ENCODE measurements at regions not wholly inside any gene's neighbourhood (a gene's known extent, or its start where the extent isn't known, plus 50 kb on each side); places are given as distances from the start of the nearest gene placed in this dataset.
A peak's percentile ranks its signal among the peaks of the same experiment; 100 is the strongest.

DNA sequence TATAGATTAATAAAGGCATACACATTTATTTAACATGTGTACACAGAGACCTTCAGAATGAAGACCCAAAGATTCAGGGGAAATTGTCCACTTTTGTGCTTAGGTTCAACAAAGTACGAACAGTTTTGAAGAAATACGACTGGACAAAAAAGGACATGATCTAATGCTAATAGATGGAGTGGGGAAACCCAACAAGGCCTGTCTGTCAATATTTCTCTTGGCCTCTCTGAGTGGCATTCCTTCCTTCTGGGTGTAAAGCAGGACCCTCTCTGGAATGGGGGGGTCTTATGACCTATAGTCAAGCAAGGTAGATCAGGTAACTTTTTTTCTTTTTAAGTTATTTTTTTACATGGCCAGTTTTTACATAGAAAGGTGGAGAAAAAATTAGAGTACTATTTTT, 222.3 kb upstream of the IGFBP3 start:
- DNase-seq (ENCODE audit: extremely low spot score, unreplicated experiment): no peak
- H3K27me3 Mint-ChIP-seq: no peaks in the 10 kb centered on the region
- no peak overlapping the region for H3K4me3 Mint-ChIP-seq
- TF ChIP-seq, protein P1, sequence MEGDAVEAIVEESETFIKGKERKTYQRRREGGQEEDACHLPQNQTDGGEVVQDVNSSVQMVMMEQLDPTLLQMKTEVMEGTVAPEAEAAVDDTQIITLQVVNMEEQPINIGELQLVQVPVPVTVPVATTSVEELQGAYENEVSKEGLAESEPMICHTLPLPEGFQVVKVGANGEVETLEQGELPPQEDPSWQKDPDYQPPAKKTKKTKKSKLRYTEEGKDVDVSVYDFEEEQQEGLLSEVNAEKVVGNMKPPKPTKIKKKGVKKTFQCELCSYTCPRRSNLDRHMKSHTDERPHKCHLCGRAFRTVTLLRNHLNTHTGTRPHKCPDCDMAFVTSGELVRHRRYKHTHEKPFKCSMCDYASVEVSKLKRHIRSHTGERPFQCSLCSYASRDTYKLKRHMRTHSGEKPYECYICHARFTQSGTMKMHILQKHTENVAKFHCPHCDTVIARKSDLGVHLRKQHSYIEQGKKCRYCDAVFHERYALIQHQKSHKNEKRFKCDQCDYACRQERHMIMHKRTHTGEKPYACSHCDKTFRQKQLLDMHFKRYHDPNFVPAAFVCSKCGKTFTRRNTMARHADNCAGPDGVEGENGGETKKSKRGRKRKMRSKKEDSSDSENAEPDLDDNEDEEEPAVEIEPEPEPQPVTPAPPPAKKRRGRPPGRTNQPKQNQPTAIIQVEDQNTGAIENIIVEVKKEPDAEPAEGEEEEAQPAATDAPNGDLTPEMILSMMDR (conservative IDR thresholded peaks at IDR 0.05): no peak
- no peaks in the 10 kb centered on the region for H3K36me3 Mint-ChIP-seq
- peaks cover 26% of the 10 kb centered on the region for H3K4me1 Mint-ChIP-seq (ENCODE audit: unreplicated experiment)
- peaks cover 29% of the 10 kb centered on the region for H3K9me3 Mint-ChIP-seq
- no peak overlapping the region for H3K27ac Mint-ChIP-seq

DNA sequence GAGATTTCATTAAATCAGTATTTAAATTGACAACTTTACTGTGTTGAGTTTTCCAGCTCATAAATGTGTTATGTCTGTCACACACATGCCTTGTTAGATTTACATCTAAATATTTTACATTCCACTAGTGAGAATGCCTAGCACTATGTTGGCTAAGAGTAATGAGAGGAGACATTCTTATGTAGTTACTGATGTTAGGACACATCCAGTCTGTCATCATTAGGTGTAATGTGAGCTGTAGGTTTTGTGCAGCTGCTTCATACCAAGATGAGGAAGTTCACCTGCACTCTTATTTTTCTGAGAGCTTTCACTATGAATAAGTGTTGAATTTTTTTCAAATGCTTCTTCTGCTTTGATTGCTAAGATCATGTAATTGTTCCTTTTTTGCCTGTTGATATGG, 218.0 kb upstream of the IGFBP3 start:
- no peaks in the 10 kb centered on the region for H3K36me3 Mint-ChIP-seq
- peak overlapping the region; percentile 76 for H3K27ac Mint-ChIP-seq
- TF ChIP-seq, protein P1 (conservative IDR thresholded peaks at IDR 0.05): no peak
- H3K4me3 Mint-ChIP-seq: peak overlapping the region; percentile 64
- H3K4me1 Mint-ChIP-seq (ENCODE audit: unreplicated experiment): peaks cover 7% of the 10 kb centered on the region
- DNase-seq (ENCODE audit: extremely low spot score, unreplicated experiment): no peak
- peaks cover 11% of the 10 kb centered on the region for H3K9me3 Mint-ChIP-seq
- no peaks in the 10 kb centered on the region for H3K27me3 Mint-ChIP-seq

DNA sequence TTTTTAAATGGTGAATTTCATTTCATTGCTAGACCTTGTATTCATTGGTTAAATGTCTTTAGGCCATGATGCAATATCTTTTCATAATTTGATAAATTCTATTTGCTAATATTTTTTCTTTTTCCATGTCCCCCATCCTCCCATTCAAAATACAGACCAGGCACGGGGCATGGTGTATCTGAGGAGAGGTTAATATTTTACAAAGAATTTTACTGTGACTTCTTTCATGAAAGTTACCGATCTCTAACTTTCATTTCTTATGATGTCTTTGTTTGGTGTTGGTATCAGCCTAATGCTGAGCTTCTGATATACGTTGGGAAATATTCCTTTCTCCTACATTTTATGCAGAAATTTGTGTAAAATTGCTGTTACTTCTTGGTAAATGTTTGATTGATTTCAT, 216.7 kb upstream of the IGFBP3 start:
- H3K36me3 Mint-ChIP-seq: no peaks in the 10 kb centered on the region
- H3K4me3 Mint-ChIP-seq: no peak overlapping the region
- no peaks in the 10 kb centered on the region for H3K27me3 Mint-ChIP-seq
- DNase-seq (ENCODE audit: extremely low spot score, unreplicated experiment): no peak
- peaks cover 7% of the 10 kb centered on the region for H3K9me3 Mint-ChIP-seq
- TF ChIP-seq, protein P1 (conservative IDR thresholded peaks at IDR 0.05): no peak
- H3K4me1 Mint-ChIP-seq (ENCODE audit: unreplicated experiment): peaks cover 11% of the 10 kb centered on the region
- H3K27ac Mint-ChIP-seq: no peak overlapping the region

DNA sequence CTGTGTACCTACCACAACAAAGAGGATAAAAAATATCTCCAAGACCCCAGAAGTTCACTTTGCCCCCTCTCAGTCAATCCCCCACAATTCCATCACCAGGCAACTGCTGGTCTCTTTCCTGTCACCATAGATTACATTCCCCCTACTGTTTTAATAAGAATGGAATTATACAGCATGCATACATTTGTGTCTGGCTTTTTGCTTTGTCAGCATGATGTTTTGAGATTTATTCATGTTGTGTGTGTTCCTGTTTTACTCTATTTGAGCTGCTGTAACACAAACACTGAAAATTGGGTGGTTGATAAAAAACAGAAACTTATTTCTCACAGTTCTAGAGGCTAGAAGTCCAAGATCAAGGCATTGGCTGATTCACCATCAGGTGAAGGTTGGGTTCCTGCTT, 214.5 kb upstream of the IGFBP3 start:
- no peak overlapping the region for H3K27ac Mint-ChIP-seq
- peaks cover 19% of the 10 kb centered on the region for H3K4me1 Mint-ChIP-seq (ENCODE audit: unreplicated experiment)
- H3K9me3 Mint-ChIP-seq: peaks cover 7% of the 10 kb centered on the region
- H3K36me3 Mint-ChIP-seq: no peaks in the 10 kb centered on the region
- DNase-seq (ENCODE audit: extremely low spot score, unreplicated experiment): no peak
- H3K27me3 Mint-ChIP-seq: no peaks in the 10 kb centered on the region
- no peak overlapping the region for H3K4me3 Mint-ChIP-seq
- TF ChIP-seq, protein P1 (conservative IDR thresholded peaks at IDR 0.05): no peak

DNA sequence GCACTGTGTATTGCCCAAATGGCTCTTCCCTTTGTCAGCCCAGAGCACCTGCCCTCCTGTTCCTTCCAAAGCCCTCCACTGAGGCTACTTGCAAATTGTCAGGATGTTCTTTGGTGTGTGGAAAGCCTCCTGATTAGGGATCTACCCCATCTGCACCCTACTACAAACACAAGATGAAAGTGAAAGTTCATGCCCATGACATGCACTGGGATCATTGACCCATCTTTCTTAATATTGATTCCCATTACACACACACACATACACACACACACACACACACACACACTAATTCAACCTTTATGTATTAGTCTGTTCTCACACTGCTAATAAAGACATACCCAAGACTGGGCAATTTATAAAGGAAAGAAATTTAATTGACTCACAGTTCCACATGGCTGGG, 213.7 kb upstream of the IGFBP3 start:
- H3K27ac Mint-ChIP-seq: no peak overlapping the region
- peaks cover 7% of the 10 kb centered on the region for H3K9me3 Mint-ChIP-seq
- H3K4me1 Mint-ChIP-seq (ENCODE audit: unreplicated experiment): peaks cover 19% of the 10 kb centered on the region
- no peak for DNase-seq (ENCODE audit: extremely low spot score, unreplicated experiment)
- no peaks in the 10 kb centered on the region for H3K36me3 Mint-ChIP-seq
- H3K27me3 Mint-ChIP-seq: no peaks in the 10 kb centered on the region
- TF ChIP-seq, protein P1 (conservative IDR thresholded peaks at IDR 0.05): no peak
- no peak overlapping the region for H3K4me3 Mint-ChIP-seq

DNA sequence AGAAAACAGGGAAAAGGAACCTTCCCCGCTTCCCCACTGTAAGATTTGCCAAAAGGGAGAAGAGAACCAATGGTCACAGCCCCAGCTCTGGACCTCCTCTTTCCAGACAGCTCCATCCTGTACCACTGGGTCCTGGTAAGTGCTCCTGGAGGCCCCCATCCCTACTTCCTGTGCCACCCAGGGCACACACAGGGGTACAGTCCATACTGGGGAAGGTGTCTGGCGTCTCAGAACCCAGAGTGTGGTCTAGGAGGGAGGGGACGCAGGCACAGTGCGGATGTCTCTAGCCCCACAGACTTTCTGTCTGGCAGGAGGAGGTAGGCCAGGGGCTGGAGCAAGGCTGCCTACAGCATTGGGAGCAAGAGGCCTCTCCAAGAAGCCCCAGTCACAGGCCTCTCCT, 213.3 kb upstream of the IGFBP3 start:
- Mint-ChIP-seq H3K36me3 (no peaks in the 10 kb centered on the region), H3K27ac (no peak overlapping the region), H3K9me3 (peaks cover 7% of the 10 kb centered on the region), H3K27me3 (no peaks in the 10 kb centered on the region), H3K4me1 (ENCODE audit: unreplicated experiment) (peaks cover 17% of the 10 kb centered on the region), H3K4me3 (no peak overlapping the region)
- TF ChIP-seq, protein P1 (conservative IDR thresholded peaks at IDR 0.05): no peak
- DNase-seq (ENCODE audit: extremely low spot score, unreplicated experiment): no peak
